Calu3 (cell line): ENCODE measurements at regions not wholly inside any gene's neighbourhood (a gene's known extent, or its start where the extent isn't known, plus 50 kb on each side); places are given as distances from the start of the nearest gene placed in this dataset.
A peak's percentile ranks its signal among the peaks of the same experiment; 100 is the strongest.

ENCODE experiments used
- BruUV-seq: library from RNA; stranded (reverse); fragments of 400-500 nt; replicated peaks from 2 replicates; lab custom pipeline; 2021; lab: Mats Ljungman, UMichigan
- CTCF ChIA-PET: fragments of 300-600 bp; sonication (Branson Sonifier 250); formaldehyde crosslinking; loops from one replicate; lab custom pipeline; 2022; ENCODE audit warnings: antibody characterized with exemption; lab: Charles Lee
- DNase-seq: peaks from one replicate; pipeline ENCODE4 v3.0.0; 2022
- H3K27ac Mint-ChIP-seq: one replicate; pipeline ENCODE4 v1.8.0; 2022; ENCODE audit warnings: mixed read lengths; ENCODE audit not compliant: unreplicated experiment
- H3K27me3 Mint-ChIP-seq: one replicate; pipeline ENCODE4 v1.8.0; 2022; ENCODE audit warnings: mixed read lengths; ENCODE audit not compliant: unreplicated experiment
- H3K36me3 Mint-ChIP-seq: one replicate; pipeline ENCODE4 v1.8.0; 2022; ENCODE audit warnings: mild to moderate bottlenecking, moderate library complexity, mixed read lengths; ENCODE audit not compliant: insufficient read depth, unreplicated experiment
- H3K4me1 Mint-ChIP-seq: one replicate; pipeline ENCODE4 v1.8.0; 2022; ENCODE audit warnings: mild to moderate bottlenecking, low read depth, mixed read lengths; ENCODE audit not compliant: unreplicated experiment
- H3K4me3 Mint-ChIP-seq: one replicate; pipeline ENCODE4 v1.8.0; 2022; ENCODE audit warnings: mild to moderate bottlenecking, low read depth, moderate library complexity, mixed read lengths; ENCODE audit not compliant: unreplicated experiment
- H3K9me3 Mint-ChIP-seq: one replicate; pipeline ENCODE4 v1.8.0; 2022; ENCODE audit warnings: low read depth, mixed read lengths; ENCODE audit not compliant: unreplicated experiment
- CTCF ChIP-seq: fragments of 200-600 bp; IDR thresholded peaks from one replicate; pipeline ENCODE4 v1.8.0; 2022; ENCODE audit warnings: antibody characterized with exemption; ENCODE audit not compliant: unreplicated experiment
- intact Hi-C: fragments of 100-400 bp; cut with micrococcal nuclease; formaldehyde crosslinking; loops from one replicate; pipeline ENCODE4 v1.10.0; 2022; ENCODE audit not compliant: unreplicated experiment

- TF ChIP-seq CTCF, result no peak
- H3K4me3 Mint-ChIP-seq, result no peak overlapping the region
- intact Hi-C loops, result loop anchor here (5.0 kb wide), 1 partner anchor 87 kb away; no protein-coding TSS in a partner anchor
- CTCF ChIA-PET, result no interaction called here
- BruUV-seq, result no TSS peak
- no peaks in the 10 kb centered on the region for H3K27me3 Mint-ChIP-seq
- peak overlapping the region; percentile 99 for H3K27ac Mint-ChIP-seq
- H3K36me3 Mint-ChIP-seq, result peaks cover 17% of the 10 kb centered on the region
- H3K9me3 Mint-ChIP-seq, result peaks cover 9% of the 10 kb centered on the region
- peaks cover 35% of the 10 kb centered on the region for H3K4me1 Mint-ChIP-seq
- DNase-seq, result no peak
These were observed 177.1 kb downstream of the ETAA1 start for GRCh38 chr2:67574230-67574629.

- no peak for TF ChIP-seq CTCF
- Mint-ChIP-seq H3K9me3 (peaks cover 6% of the 10 kb centered on the region), H3K27ac (no peak overlapping the region), H3K27me3 (no peaks in the 10 kb centered on the region), H3K4me3 (no peak overlapping the region), H3K36me3 (peaks cover 17% of the 10 kb centered on the region), H3K4me1 (peaks cover 38% of the 10 kb centered on the region)
- no peak for DNase-seq
- no TSS peak for BruUV-seq
- CTCF ChIA-PET, result no interaction called here
- intact Hi-C loops, result no loop called here
These were observed 179.1 kb downstream of the ETAA1 start for GRCh38 chr2:67576226-67576625.

GRCh38 chr2:67576991-67577390, 179.9 kb downstream of the ETAA1 start:
- no peak overlapping the region for H3K27ac Mint-ChIP-seq
- intact Hi-C loops, result no loop called here
- peaks cover 35% of the 10 kb centered on the region for H3K4me1 Mint-ChIP-seq
- CTCF ChIA-PET, result no interaction called here
- peaks cover 14% of the 10 kb centered on the region for H3K36me3 Mint-ChIP-seq
- DNase-seq, result no peak
- TF ChIP-seq CTCF, result no peak
- H3K9me3 Mint-ChIP-seq, result peaks cover 10% of the 10 kb centered on the region
- H3K27me3 Mint-ChIP-seq, result no peaks in the 10 kb centered on the region
- H3K4me3 Mint-ChIP-seq, result no peak overlapping the region
- BruUV-seq, result no TSS peak

- no peaks in the 10 kb centered on the region for H3K27me3 Mint-ChIP-seq
- BruUV-seq, result no TSS peak
- no peak for DNase-seq
- H3K4me1 Mint-ChIP-seq, result peaks cover 13% of the 10 kb centered on the region
- H3K36me3 Mint-ChIP-seq, result no peaks in the 10 kb centered on the region
- no peak overlapping the region for H3K4me3 Mint-ChIP-seq
- no peak for TF ChIP-seq CTCF
- intact Hi-C loops, result no loop called here
- peaks cover 11% of the 10 kb centered on the region for H3K9me3 Mint-ChIP-seq
- CTCF ChIA-PET, result no interaction called here
- H3K27ac Mint-ChIP-seq, result no peak overlapping the region
These were observed 182.1 kb downstream of the ETAA1 start for GRCh38 chr2:67579216-67579615.
